HepG2 (cell line): ENCODE measurements at regions not wholly inside any gene's neighbourhood (a gene's known extent, or its start where the extent isn't known, plus 50 kb on each side); places are given as distances from the start of the nearest gene placed in this dataset.

Source experiments
- ATAC-seq: fragments of 200-7000 bp; cut with Tn5 transposase; 3 replicates; pipeline ENCODE4 v1.9.1; 2020; ENCODE audit warnings: mild to moderate bottlenecking, moderate library complexity
- BruUV-seq: library from RNA; stranded (reverse); fragments of 400-500 nt; replicated peaks from 2 replicates; lab custom pipeline; 2021; lab: Mats Ljungman, UMichigan
- CTCF ChIA-PET: fragments of 300-600 bp; formaldehyde crosslinking; extraction: SDS; loops from one replicate; lab custom pipeline; 2021; ENCODE audit warnings: low total read pairs, inconsistent platforms, low intra/inter-chr PET ratio; lab: Yijun Ruan, JAX
- POLR2A ChIA-PET: fragments of 350-600 bp; sonication (Branson Sonifier 250); formaldehyde crosslinking; loops from one replicate; lab custom pipeline; 2020; ENCODE audit warnings: antibody characterized with exemption, inconsistent platforms; lab: Yijun Ruan, JAX
- DNase-seq: peaks from one replicate; pipeline ENCODE4 v3.0.0-alpha.2; 2015; ENCODE audit warnings: low spot score
- FAIRE-seq: peaks from 3 replicates; lab custom pipeline; 2011; peaks lifted over from hg19 to GRCh38; lab: Jason Lieb, UNC
- H2AFZ ChIP-seq: one replicate; pipeline ENCODE4 v1.6.1; 2011; ENCODE audit warnings: low read length, inconsistent platforms
- H3K27ac ChIP-seq: fragments of 300-600 bp; 3 replicates; pipeline ENCODE4 v1.8.0; 2011; ENCODE audit warnings: mixed run types, mild to moderate bottlenecking, mixed read lengths, low read length, inconsistent platforms; ENCODE audit not compliant: insufficient read depth; ENCODE audit errors: extremely low read length
- H3K27me3 ChIP-seq, 2 experiments: fragments of 200-600 bp in 1 of 2; 2 replicates in 1 of 2; 3 replicates in 1 of 2; pipeline versions ENCODE4 v1.6.0 to v1.8.0; 2011; ENCODE audit warnings: low read length in 2 of 2, mild to moderate bottlenecking in 2 of 2, moderate library complexity in 2 of 2, inconsistent platforms in 1 of 2; ENCODE audit not compliant: insufficient read depth in 2 of 2, control insufficient read depth in 1 of 2
- H3K36me3 ChIP-seq, 2 experiments: fragments of 200-600 bp in 1 of 2; replicated peaks in 1 of 2; 2 replicates in 1 of 2; 3 replicates in 1 of 2; pipeline versions ENCODE4 v1.5.1 to v1.8.0; 2011; ENCODE audit warnings: low read length in 2 of 2, inconsistent platforms in 1 of 2; ENCODE audit not compliant: insufficient read depth in 2 of 2, control insufficient read depth in 1 of 2
- H3K4me1 ChIP-seq: 2 replicates; pipeline ENCODE4 v1.5.1; 2012; ENCODE audit warnings: low read length, inconsistent platforms; ENCODE audit not compliant: insufficient read depth
- H3K4me2 ChIP-seq: 2 replicates; pipeline ENCODE4 v1.6.0; 2011; ENCODE audit warnings: low read depth, low read length, inconsistent platforms
- H3K4me3 ChIP-seq, 3 experiments: fragments of 200-600 bp in 1 of 3; sonication (generic), shearing (Covaris generic) in 1 of 3; replicated peaks in 1 of 3; 2 replicates each; pipeline ENCODE4 v1.5.1; 2011 to 2016; ENCODE audit warnings: low read length in 3 of 3, inconsistent platforms in 2 of 3, low read depth in 2 of 3, mild to moderate bottlenecking in 2 of 3, control low read depth in 1 of 3, mixed read lengths in 1 of 3; ENCODE audit not compliant: insufficient read depth in 1 of 3
- H3K79me2 ChIP-seq: one replicate; pipeline ENCODE4 v1.6.1; 2011; ENCODE audit warnings: low read length, inconsistent platforms; ENCODE audit not compliant: insufficient read depth
- H3K9ac ChIP-seq: 2 replicates; pipeline ENCODE4 v1.6.0; 2011; ENCODE audit warnings: mild to moderate bottlenecking, low read depth, low read length, inconsistent platforms; ENCODE audit not compliant: insufficient read depth
- H3K9me3 ChIP-seq: 2 replicates; pipeline ENCODE4 v1.5.1; 2012; ENCODE audit warnings: mild to moderate bottlenecking, low read length
- H4K20me1 ChIP-seq: 2 replicates; pipeline ENCODE4 v1.6.0; 2011; ENCODE audit warnings: inconsistent platforms, mild to moderate bottlenecking, low read length, moderate library complexity; ENCODE audit not compliant: insufficient read depth
- ADNP ChIP-seq: sonication (generic); formaldehyde crosslinking; IDR thresholded peaks from 2 replicates; pipeline ENCODE4 v1.4.0; 2020; ENCODE audit warnings: missing genetic modification reagents
- CBX5 ChIP-seq: sonication (generic); formaldehyde crosslinking; IDR thresholded peaks from 2 replicates; pipeline ENCODE4 v1.4.0; 2020; ENCODE audit warnings: missing genetic modification reagents, borderline replicate concordance
- CC2D1A ChIP-seq: sonication (generic); formaldehyde crosslinking; IDR thresholded peaks from 2 replicates; pipeline ENCODE4 v1.8.1; 2023; ENCODE audit warnings: mild to moderate bottlenecking, missing genetic modification reagents
- KDM1A ChIP-seq: IDR thresholded peaks from 2 replicates; pipeline ENCODE4 v1.6.1; 2016; ENCODE audit warnings: missing compliant biosample characterization
- NAIF1 ChIP-seq: sonication (generic); formaldehyde crosslinking; IDR thresholded peaks from 2 replicates; pipeline ENCODE4 v1.5.0; 2020; ENCODE audit warnings: mild to moderate bottlenecking, missing genetic modification reagents, borderline replicate concordance
- PHF20 ChIP-seq: sonication (generic); formaldehyde crosslinking; IDR thresholded peaks from 2 replicates; pipeline ENCODE4 v1.5.0; 2020; ENCODE audit warnings: mild to moderate bottlenecking, missing genetic modification reagents
- RBM22 ChIP-seq: fragments of 200-400 bp; formaldehyde crosslinking; optimal IDR thresholded peaks from 2 replicates; pipeline ENCODE3; 2017; ENCODE audit warnings: mild to moderate bottlenecking, low read length, moderate library complexity
- STAT6 ChIP-seq: sonication (generic); formaldehyde crosslinking; IDR thresholded peaks from 2 replicates; pipeline ENCODE4 v1.4.0; 2020; ENCODE audit warnings: missing genetic modification reagents, mild to moderate bottlenecking, borderline replicate concordance
- THAP9 ChIP-seq: sonication (generic); formaldehyde crosslinking; IDR thresholded peaks from 2 replicates; pipeline ENCODE4; 2020; ENCODE audit warnings: missing genetic modification reagents, mild to moderate bottlenecking, borderline replicate concordance
- ZKSCAN1 ChIP-seq: fragments of 150-350 bp; IDR thresholded peaks from 2 replicates; pipeline ENCODE4 v1.6.1; 2014; ENCODE audit warnings: low read length
- ZNF205 ChIP-seq: IDR thresholded peaks from 2 replicates; pipeline ENCODE4 v1.6.1; 2018; ENCODE audit warnings: missing biosample characterization, missing genetic modification reagents
- ZNF513 ChIP-seq: sonication (generic); formaldehyde crosslinking; conservative IDR thresholded peaks from 2 replicates; pipeline ENCODE4 v1.5.0; 2020; ENCODE audit warnings: missing genetic modification reagents
- ZNF792 ChIP-seq: IDR thresholded peaks from 2 replicates; pipeline ENCODE4 v1.6.1; 2016
- in situ Hi-C: cut with HindIII; loops from 2 replicates; pipeline ENCODE4 v1.10.0; 2017; ENCODE audit warnings: low pct_unique_long_range_greater_than_20kb; ENCODE audit not compliant: extremely low pct_ligation_motif_present
- intact Hi-C: fragments of 100-400 bp; cut with micrococcal nuclease; formaldehyde crosslinking; loops from one replicate; pipeline ENCODE4 v1.10.0; 2022; ENCODE audit not compliant: unreplicated experiment
- TF ChIP-seq, protein P1 (sequence below): sonication (generic); formaldehyde crosslinking; conservative IDR thresholded peaks from 2 replicates; pipeline ENCODE4 v1.4.0; 2020; ENCODE audit warnings: missing genetic modification reagents
- TF ChIP-seq, protein P2 (sequence below): sonication (generic); formaldehyde crosslinking; IDR thresholded peaks from 2 replicates; pipeline ENCODE4 v1.4.0; 2020; ENCODE audit warnings: missing genetic modification reagents, mild to moderate bottlenecking, borderline replicate concordance

DNA sequence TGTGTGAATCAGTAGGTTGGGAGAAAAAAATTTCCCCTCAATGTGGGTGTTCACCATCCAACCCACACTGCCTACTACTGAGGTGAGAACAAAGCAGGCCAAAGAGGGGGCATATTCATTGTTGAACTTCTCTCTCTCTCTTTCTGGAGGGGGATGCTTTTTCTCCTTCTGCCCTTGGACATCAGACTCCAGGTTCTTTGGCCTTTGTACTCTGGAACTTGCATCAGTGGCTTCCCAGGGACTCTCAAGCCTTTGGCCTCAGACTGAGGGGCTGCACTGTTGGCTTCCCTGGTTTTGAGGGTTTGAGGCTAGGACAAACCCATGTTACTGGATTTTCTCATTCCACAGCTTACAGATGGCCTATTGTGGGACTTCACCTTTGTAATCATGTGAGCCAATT, 417.2 kb downstream of the ELAVL2 start:
- no peak overlapping the region for H3K9ac ChIP-seq
- H3K4me1 ChIP-seq: no peaks in the 10 kb centered on the region
- H4K20me1 ChIP-seq: no peaks in the 10 kb centered on the region
- in situ Hi-C loops (no loop called here), intact Hi-C loops (no loop called here)
- no peak for DNase-seq
- no peak overlapping the region for H2AFZ ChIP-seq
- BruUV-seq: no TSS peak
- no peaks in the 10 kb centered on the region for H3K36me3 ChIP-seq
- ATAC-seq: no peak
- no peak overlapping the region for H3K27ac ChIP-seq
- ChIA-PET POLR2A (no interaction called here), CTCF (no interaction called here)
- FAIRE-seq: no peak
- no peaks in the 10 kb centered on the region for H3K79me2 ChIP-seq
- H3K4me3 ChIP-seq: no peak overlapping the region
- H3K27me3 ChIP-seq: no peaks in the 10 kb centered on the region
- H3K9me3 ChIP-seq: peaks cover 57% of the 10 kb centered on the region
- H3K4me2 ChIP-seq: no peak overlapping the region
- TF ChIP-seq ZNF513 (CRISPR knock-in tag) (no peak), KDM1A (CRISPR knock-in tag) (no peak), THAP9 (CRISPR knock-in tag) (no peak), CC2D1A (CRISPR knock-in tag) (no peak), CBX5 (CRISPR knock-in tag) (no peak), ADNP (no peak), ZKSCAN1 (no peak), ZNF205 (no peak), NAIF1 (CRISPR knock-in tag) (no peak), PHF20 (CRISPR knock-in tag) (no peak), RBM22 (no peak), STAT6 (no peak), ZNF792 (CRISPR knock-in tag) (no peak)
- TF ChIP-seq, protein P1, sequence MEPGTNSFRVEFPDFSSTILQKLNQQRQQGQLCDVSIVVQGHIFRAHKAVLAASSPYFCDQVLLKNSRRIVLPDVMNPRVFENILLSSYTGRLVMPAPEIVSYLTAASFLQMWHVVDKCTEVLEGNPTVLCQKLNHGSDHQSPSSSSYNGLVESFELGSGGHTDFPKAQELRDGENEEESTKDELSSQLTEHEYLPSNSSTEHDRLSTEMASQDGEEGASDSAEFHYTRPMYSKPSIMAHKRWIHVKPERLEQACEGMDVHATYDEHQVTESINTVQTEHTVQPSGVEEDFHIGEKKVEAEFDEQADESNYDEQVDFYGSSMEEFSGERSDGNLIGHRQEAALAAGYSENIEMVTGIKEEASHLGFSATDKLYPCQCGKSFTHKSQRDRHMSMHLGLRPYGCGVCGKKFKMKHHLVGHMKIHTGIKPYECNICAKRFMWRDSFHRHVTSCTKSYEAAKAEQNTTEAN (CRISPR knock-in tag): no peak
- TF ChIP-seq, protein P2, sequence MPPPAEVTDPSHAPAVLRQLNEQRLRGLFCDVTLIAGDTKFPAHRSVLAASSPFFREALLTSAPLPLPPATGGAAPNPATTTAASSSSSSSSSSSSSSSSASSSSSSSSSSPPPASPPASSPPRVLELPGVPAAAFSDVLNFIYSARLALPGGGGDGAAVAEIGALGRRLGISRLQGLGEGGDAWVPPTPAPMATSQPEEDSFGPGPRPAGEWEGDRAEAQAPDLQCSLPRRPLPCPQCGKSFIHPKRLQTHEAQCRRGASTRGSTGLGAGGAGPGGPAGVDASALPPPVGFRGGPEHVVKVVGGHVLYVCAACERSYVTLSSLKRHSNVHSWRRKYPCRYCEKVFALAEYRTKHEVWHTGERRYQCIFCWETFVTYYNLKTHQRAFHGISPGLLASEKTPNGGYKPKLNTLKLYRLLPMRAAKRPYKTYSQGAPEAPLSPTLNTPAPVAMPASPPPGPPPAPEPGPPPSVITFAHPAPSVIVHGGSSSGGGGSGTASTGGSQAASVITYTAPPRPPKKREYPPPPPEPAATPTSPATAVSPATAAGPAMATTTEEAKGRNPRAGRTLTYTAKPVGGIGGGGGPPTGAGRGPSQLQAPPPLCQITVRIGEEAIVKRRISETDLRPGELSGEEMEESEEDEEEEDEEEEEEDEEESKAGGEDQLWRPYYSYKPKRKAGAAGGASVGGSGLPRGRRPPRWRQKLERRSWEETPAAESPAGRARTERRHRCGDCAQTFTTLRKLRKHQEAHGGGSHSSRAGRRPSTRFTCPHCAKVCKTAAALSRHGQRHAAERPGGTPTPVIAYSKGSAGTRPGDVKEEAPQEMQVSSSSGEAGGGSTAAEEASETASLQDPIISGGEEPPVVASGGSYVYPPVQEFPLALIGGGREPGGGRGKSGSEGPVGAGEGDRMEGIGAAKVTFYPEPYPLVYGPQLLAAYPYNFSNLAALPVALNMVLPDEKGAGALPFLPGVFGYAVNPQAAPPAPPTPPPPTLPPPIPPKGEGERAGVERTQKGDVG: no peak
